ENCODE measurements at regions not wholly inside any gene's neighbourhood (a gene's known extent, or its start where the extent isn't known, plus 50 kb on each side); places are given as distances from the start of the nearest gene placed in this dataset.

DNA sequence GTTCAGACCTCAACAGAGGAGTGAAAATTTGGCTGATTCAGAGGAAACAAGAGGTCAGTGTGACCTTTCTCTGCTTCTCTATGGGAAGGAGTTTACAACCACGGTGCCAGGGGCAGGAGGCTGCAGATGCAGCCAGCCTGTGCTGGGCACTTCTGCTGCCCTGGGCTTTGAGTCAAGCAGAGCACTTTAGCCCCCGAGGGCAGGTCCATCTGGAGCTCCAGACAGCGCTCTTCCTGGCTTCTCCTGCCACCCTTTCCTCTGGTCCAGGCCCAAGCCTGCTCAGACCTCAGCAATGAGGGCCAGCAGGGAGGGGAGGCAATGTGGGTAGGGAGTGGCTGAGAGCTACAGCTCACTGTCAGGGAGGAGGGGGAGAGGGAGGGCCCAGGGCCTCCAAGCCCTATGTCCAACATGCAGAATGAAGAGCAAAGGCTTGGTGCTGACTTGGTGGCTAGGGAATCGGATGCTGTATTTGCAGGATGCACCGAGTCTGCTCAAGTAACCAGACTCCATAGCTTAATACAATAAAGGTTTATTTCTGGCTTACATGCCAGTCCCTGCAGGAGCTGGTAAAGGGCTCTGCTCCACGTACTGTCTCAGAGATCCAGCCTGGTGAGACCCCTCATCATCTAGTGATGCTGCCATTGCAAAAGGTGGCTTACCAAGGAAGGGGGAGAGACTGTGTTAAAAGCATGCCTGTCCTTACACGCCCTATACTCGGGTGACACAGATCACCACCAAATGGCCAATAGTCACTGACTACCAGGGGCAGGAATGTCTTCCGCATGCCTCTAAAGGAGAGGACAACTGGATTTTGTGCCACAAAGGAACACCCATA lies 481.6 kb downstream of the RPS24 start:
- ChIA-PET CTCF (interaction anchor here (1.1 kb wide), 1 partner anchor 9 kb away, joined by 3 read pairs; no protein-coding TSS in a partner anchor), POLR2A (no interaction called here)

DNA sequence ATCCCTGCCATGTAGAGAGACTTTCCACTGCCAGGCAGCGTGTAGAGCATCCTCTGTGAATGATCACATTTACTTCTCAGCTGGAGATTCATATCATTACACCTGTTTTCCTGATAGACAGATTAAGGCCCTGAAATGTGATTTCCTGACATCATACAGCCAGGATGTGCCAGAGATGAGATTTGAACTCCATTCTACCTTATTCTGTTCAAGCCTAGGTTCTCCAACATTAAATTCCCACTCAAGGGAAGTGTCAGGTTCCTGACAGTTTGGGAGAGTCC lies 482.1 kb downstream of the RPS24 start:
- no peak for DNase-seq (ENCODE audit: extremely low spot score)
- CTCF ChIA-PET, result interaction anchor here (1.1 kb wide), 1 partner anchor 9 kb away, joined by 3 read pairs; no protein-coding TSS in a partner anchor
- POLR2A ChIA-PET, result no interaction called here
- TF ChIP-seq FOXA1 (IDR thresholded peaks at IDR 0.05) (no peak), ELF4 (IDR thresholded peaks at IDR 0.05) (no peak), L3MBTL2 (conservative IDR thresholded peaks at IDR 0.05) (no peak), NFRKB (IDR thresholded peaks at IDR 0.05) (no peak), ZNF384 (IDR thresholded peaks at IDR 0.05) (no peak), SP1 (IDR thresholded peaks at IDR 0.05) (no peak), CTBP1 (IDR thresholded peaks at IDR 0.05; ENCODE audit: borderline replicate concordance) (no peak), SUZ12 (IDR thresholded peaks at IDR 0.05) (no peak), LEF1 (IDR thresholded peaks at IDR 0.05; ENCODE audit: borderline replicate concordance) (no peak), FOXK2 (IDR thresholded peaks at IDR 0.05) (no peak), ARNT (IDR thresholded peaks at IDR 0.05) (no peak)
- TF ChIP-seq, protein P1, sequence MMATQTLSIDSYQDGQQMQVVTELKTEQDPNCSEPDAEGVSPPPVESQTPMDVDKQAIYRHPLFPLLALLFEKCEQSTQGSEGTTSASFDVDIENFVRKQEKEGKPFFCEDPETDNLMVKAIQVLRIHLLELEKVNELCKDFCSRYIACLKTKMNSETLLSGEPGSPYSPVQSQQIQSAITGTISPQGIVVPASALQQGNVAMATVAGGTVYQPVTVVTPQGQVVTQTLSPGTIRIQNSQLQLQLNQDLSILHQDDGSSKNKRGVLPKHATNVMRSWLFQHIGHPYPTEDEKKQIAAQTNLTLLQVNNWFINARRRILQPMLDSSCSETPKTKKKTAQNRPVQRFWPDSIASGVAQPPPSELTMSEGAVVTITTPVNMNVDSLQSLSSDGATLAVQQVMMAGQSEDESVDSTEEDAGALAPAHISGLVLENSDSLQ (IDR thresholded peaks at IDR 0.05), result no peak

More for the DNA sequence above, 481.6 kb downstream of the RPS24 start:
- DNase-seq (ENCODE audit: extremely low spot score), result no peak
- TF ChIP-seq SP1 (IDR thresholded peaks at IDR 0.05), result no peak
- no peak for TF ChIP-seq HDGF (IDR thresholded peaks at IDR 0.05; ENCODE audit: borderline replicate concordance)
- TF ChIP-seq FOXA1 (IDR thresholded peaks at IDR 0.05), result no peak
- no peak for TF ChIP-seq FOXM1 (IDR thresholded peaks at IDR 0.05; ENCODE audit: borderline replicate concordance)
- TF ChIP-seq ZNF384 (IDR thresholded peaks at IDR 0.05), result no peak
- TF ChIP-seq, protein P1 (IDR thresholded peaks at IDR 0.05), result no peak
- TF ChIP-seq LEF1 (IDR thresholded peaks at IDR 0.05; ENCODE audit: borderline replicate concordance), result no peak
- no peak for TF ChIP-seq TARDBP (IDR thresholded peaks at IDR 0.05)
- TF ChIP-seq NFRKB (IDR thresholded peaks at IDR 0.05), result no peak
- no peak for TF ChIP-seq SUZ12 (IDR thresholded peaks at IDR 0.05)
- no peak for TF ChIP-seq ELF4 (IDR thresholded peaks at IDR 0.05)
- TF ChIP-seq ARNT (IDR thresholded peaks at IDR 0.05), result no peak
- TF ChIP-seq L3MBTL2 (conservative IDR thresholded peaks at IDR 0.05), result no peak
- TF ChIP-seq FOXK2 (IDR thresholded peaks at IDR 0.05), result no peak

DNA sequence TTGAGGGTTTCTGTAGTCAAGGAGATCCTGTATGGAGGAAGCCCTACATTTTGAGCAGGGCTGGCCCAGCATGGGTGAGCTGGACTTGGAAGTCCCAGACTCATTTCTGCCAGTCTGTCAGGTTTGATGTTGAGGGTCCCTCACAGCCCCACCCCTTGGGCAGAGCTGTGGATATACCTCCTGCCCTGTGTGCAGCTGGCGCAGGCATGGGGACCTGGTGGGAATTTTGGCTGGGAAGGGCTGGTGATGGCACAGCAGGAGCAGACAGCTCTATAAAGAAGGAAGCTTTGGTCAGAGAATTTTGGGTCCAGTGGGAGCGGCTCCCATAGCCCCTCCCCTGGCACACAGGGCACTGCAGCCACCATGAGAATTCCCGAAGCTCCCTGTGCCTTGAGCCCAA lies 482.6 kb downstream of the RPS24 start:
- CTCF ChIA-PET, result interaction anchor here (1.1 kb wide), 1 partner anchor 8 kb away, joined by 3 read pairs; no protein-coding TSS in a partner anchor
- POLR2A ChIA-PET, result no interaction called here
- DNase-seq (ENCODE audit: extremely low spot score), result no peak
- TF ChIP-seq NFRKB (IDR thresholded peaks at IDR 0.05) (no peak), ELF4 (IDR thresholded peaks at IDR 0.05) (no peak), TARDBP (IDR thresholded peaks at IDR 0.05) (no peak), CTBP1 (IDR thresholded peaks at IDR 0.05; ENCODE audit: borderline replicate concordance) (no peak), FOXM1 (IDR thresholded peaks at IDR 0.05; ENCODE audit: borderline replicate concordance) (no peak), FOXA1 (IDR thresholded peaks at IDR 0.05) (no peak), FOXK2 (IDR thresholded peaks at IDR 0.05) (no peak), LEF1 (IDR thresholded peaks at IDR 0.05; ENCODE audit: borderline replicate concordance) (no peak), SUZ12 (IDR thresholded peaks at IDR 0.05) (no peak), L3MBTL2 (conservative IDR thresholded peaks at IDR 0.05) (no peak), HDGF (IDR thresholded peaks at IDR 0.05; ENCODE audit: borderline replicate concordance) (no peak), BHLHE40 (IDR thresholded peaks at IDR 0.05; ENCODE audit: borderline replicate concordance) (no peak), ZNF384 (IDR thresholded peaks at IDR 0.05) (no peak), ARNT (IDR thresholded peaks at IDR 0.05) (no peak), SP1 (IDR thresholded peaks at IDR 0.05) (no peak)
- TF ChIP-seq, protein P1 (IDR thresholded peaks at IDR 0.05), result no peak

DNA sequence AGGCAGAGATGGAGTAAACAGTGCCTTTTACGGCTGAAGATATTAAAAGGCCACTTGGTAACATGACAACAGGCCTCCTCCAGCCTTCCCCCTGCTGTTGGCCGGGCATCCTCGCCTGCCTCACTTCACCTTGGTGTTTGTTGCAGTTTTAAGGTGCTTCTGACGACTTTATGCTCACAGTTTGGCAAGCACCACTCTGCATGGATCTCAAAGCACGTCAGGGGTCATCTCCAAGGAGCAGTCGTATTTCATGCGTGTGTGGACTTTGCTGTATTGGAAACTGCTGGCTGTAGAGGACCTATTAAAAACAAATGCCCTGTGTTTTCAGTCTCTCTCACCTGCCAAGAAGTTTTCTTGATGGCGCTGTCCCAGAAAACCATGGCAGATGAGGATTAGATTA lies 483.1 kb downstream of the RPS24 start:
- TF ChIP-seq, protein P1 (IDR thresholded peaks at IDR 0.05), result no peak
- TF ChIP-seq TARDBP (IDR thresholded peaks at IDR 0.05) (no peak), NFRKB (IDR thresholded peaks at IDR 0.05) (no peak), CTBP1 (IDR thresholded peaks at IDR 0.05; ENCODE audit: borderline replicate concordance) (no peak), SP1 (IDR thresholded peaks at IDR 0.05) (no peak), SUZ12 (IDR thresholded peaks at IDR 0.05) (no peak), ZNF384 (IDR thresholded peaks at IDR 0.05) (no peak), L3MBTL2 (conservative IDR thresholded peaks at IDR 0.05) (no peak), FOXK2 (IDR thresholded peaks at IDR 0.05) (no peak), HDGF (IDR thresholded peaks at IDR 0.05; ENCODE audit: borderline replicate concordance) (no peak)
- DNase-seq (ENCODE audit: extremely low spot score), result no peak
- POLR2A ChIA-PET, result no interaction called here
- CTCF ChIA-PET, result no interaction called here

DNA sequence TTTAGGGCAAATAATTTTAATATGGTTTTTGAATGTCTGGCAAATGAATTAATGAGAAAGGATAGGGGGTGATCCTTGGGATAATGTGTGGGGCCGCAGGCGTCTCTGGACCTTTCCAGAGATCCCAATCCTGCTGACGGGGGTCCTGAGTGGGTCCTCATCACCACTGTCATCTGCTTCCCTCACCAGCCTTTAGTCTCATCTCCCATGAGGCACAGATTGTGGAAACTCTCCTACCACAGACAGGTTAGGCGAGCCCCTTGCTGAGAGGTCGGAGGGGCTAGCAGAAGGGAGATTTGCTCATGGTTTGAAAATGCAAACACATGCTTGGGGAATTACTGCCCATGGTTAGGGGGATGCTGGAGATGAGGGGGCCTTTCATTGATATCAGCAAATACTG lies 484.6 kb downstream of the RPS24 start:
- POLR2A ChIA-PET, result no interaction called here

More for the DNA sequence above, 484.6 kb downstream of the RPS24 start:
- CTCF ChIA-PET, result no interaction called here
- TF ChIP-seq TARDBP (IDR thresholded peaks at IDR 0.05), result no peak
- no peak for TF ChIP-seq SUZ12 (IDR thresholded peaks at IDR 0.05)
- no peak for TF ChIP-seq NFRKB (IDR thresholded peaks at IDR 0.05)
- TF ChIP-seq HDGF (IDR thresholded peaks at IDR 0.05; ENCODE audit: borderline replicate concordance), result no peak
- TF ChIP-seq, protein P1 (IDR thresholded peaks at IDR 0.05), result no peak
- TF ChIP-seq FOXA1 (IDR thresholded peaks at IDR 0.05), result no peak
- TF ChIP-seq ELF4 (IDR thresholded peaks at IDR 0.05), result no peak
- TF ChIP-seq CTBP1 (IDR thresholded peaks at IDR 0.05; ENCODE audit: borderline replicate concordance), result no peak
- TF ChIP-seq FOXM1 (IDR thresholded peaks at IDR 0.05; ENCODE audit: borderline replicate concordance), result no peak
- TF ChIP-seq SP1 (IDR thresholded peaks at IDR 0.05), result no peak
- no peak for TF ChIP-seq L3MBTL2 (conservative IDR thresholded peaks at IDR 0.05)
- no peak for TF ChIP-seq ZNF384 (IDR thresholded peaks at IDR 0.05)
- TF ChIP-seq ARNT (IDR thresholded peaks at IDR 0.05), result no peak
- no peak for TF ChIP-seq BHLHE40 (IDR thresholded peaks at IDR 0.05; ENCODE audit: borderline replicate concordance)
- TF ChIP-seq FOXK2 (IDR thresholded peaks at IDR 0.05), result no peak
- no peak for TF ChIP-seq LEF1 (IDR thresholded peaks at IDR 0.05; ENCODE audit: borderline replicate concordance)
- no peak for DNase-seq (ENCODE audit: extremely low spot score)

Data from HEK293T (cell line).